DND-41 (cell line): ENCODE measurements at regions not wholly inside any gene's neighbourhood (a gene's known extent, or its start where the extent isn't known, plus 50 kb on each side); places are given as distances from the start of the nearest gene placed in this dataset.

ENCODE experiments used
- EZH2 ChIP-seq: IDR thresholded peaks from 3 replicates; pipeline ENCODE4 v1.6.1; 2012; ENCODE audit warnings: borderline replicate concordance, low read depth, mild to moderate bottlenecking, moderate library complexity, low read length, inconsistent platforms; ENCODE audit not compliant: severe bottlenecking
- TF ChIP-seq, protein P1 (sequence below): IDR thresholded peaks from 2 replicates; pipeline ENCODE4 v1.5.1; 2012; ENCODE audit warnings: borderline replicate concordance, low read length, moderate library complexity, mild to moderate bottlenecking; ENCODE audit not compliant: poor library complexity, severe bottlenecking; ENCODE audit errors: extremely low read depth

DNA sequence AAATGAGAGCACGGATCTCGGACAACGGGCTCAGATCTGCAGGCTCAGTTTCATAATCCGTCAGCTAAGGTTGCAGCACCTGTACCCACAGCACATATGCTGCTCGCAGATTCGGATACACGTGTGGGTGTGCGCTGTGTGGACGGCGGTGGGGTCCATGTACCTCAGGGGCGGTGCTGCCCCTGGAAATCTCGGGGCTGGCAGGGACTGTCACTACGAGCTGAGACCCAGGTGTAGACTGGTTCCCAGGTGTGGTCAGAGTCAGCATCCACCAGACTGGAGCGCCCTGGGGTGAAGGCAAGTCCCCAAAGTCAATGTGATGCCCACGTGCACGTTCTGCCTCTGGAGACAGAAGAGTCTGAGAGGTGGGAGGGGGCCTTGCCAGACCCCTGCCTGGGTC, 989.3 kb downstream of the BRD1 start:
- TF ChIP-seq, protein P1, sequence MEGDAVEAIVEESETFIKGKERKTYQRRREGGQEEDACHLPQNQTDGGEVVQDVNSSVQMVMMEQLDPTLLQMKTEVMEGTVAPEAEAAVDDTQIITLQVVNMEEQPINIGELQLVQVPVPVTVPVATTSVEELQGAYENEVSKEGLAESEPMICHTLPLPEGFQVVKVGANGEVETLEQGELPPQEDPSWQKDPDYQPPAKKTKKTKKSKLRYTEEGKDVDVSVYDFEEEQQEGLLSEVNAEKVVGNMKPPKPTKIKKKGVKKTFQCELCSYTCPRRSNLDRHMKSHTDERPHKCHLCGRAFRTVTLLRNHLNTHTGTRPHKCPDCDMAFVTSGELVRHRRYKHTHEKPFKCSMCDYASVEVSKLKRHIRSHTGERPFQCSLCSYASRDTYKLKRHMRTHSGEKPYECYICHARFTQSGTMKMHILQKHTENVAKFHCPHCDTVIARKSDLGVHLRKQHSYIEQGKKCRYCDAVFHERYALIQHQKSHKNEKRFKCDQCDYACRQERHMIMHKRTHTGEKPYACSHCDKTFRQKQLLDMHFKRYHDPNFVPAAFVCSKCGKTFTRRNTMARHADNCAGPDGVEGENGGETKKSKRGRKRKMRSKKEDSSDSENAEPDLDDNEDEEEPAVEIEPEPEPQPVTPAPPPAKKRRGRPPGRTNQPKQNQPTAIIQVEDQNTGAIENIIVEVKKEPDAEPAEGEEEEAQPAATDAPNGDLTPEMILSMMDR: no peak
- TF ChIP-seq EZH2: no peak
